ENCODE measurements at regions not wholly inside any gene's neighbourhood (a gene's known extent, or its start where the extent isn't known, plus 50 kb on each side); places are given as distances from the start of the nearest gene placed in this dataset.

DNA sequence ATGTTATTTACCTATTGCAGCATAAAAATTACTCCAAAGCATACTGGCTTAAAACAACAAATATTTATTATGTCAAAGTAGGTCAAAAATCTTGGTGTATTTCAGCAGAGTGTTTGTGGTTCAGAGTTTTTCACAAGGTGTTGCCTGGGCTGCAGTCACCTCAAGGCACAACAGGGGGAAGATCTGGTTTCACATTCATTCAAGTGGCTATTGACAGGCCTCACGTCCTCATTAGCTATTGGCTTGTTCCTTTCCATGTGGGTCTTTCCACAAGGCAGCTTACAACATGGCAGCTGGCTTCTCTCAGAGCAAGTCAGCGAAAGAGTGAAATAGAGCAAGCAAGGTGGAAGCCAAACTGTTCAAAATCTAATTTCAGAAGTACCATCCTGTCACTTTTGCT, 602.9 kb downstream of the OLFM4 start:
- Histone ChIP-seq H3K36me3 (ENCODE audit: control insufficient read depth in 5 of 5, insufficient read depth in 5 of 5, low read length in 5 of 5) (no peaks in the 10 kb centered on the region), H3K27me3 (ENCODE audit: control insufficient read depth in 5 of 5, insufficient read depth in 4 of 5, low read length in 5 of 5) (no peaks in the 10 kb centered on the region), H3K4me3 (ENCODE audit: low read depth in 1 of 5, low read length in 5 of 5) (no peak overlapping the region), H3K9ac (ENCODE audit: low read length in 5 of 5) (no peak overlapping the region), H3K4me1 (ENCODE audit: control insufficient read depth in 5 of 5, insufficient read depth in 5 of 5, low read length in 5 of 5) (no peaks in the 10 kb centered on the region), H3K9me3 (ENCODE audit: control insufficient read depth in 5 of 5, low read length in 5 of 5) (no peaks in the 10 kb centered on the region), H3K27ac (ENCODE audit: low read depth, low read length) (no peak overlapping the region)

- Histone ChIP-seq H3K9me3 (ENCODE audit: control insufficient read depth in 5 of 5, low read length in 5 of 5) (no peaks in the 10 kb centered on the region), H3K27me3 (ENCODE audit: control insufficient read depth in 5 of 5, insufficient read depth in 4 of 5, low read length in 5 of 5) (no peaks in the 10 kb centered on the region), H3K4me1 (ENCODE audit: control insufficient read depth in 5 of 5, insufficient read depth in 5 of 5, low read length in 5 of 5) (no peaks in the 10 kb centered on the region), H3K27ac (ENCODE audit: low read depth, low read length) (no peak overlapping the region), H3K36me3 (ENCODE audit: control insufficient read depth in 5 of 5, insufficient read depth in 5 of 5, low read length in 5 of 5) (no peaks in the 10 kb centered on the region), H3K9ac (ENCODE audit: low read length in 5 of 5) (no peak overlapping the region), H3K4me3 (ENCODE audit: low read depth in 1 of 5, low read length in 5 of 5) (no peak overlapping the region)
These were observed 609.4 kb downstream of the OLFM4 start for GRCh38 chr13:53638040-53638439.

- H3K9ac ChIP-seq (ENCODE audit: low read length in 5 of 5) = no peak overlapping the region
- H3K4me1 ChIP-seq (ENCODE audit: control insufficient read depth in 5 of 5, insufficient read depth in 5 of 5, low read length in 5 of 5) = no peaks in the 10 kb centered on the region
- H3K4me3 ChIP-seq (ENCODE audit: low read depth in 1 of 5, low read length in 5 of 5) = no peak overlapping the region
- H3K9me3 ChIP-seq (ENCODE audit: control insufficient read depth in 5 of 5, low read length in 5 of 5) = no peaks in the 10 kb centered on the region
- no peak overlapping the region for H3K27ac ChIP-seq (ENCODE audit: low read depth, low read length)
- no peaks in the 10 kb centered on the region for H3K36me3 ChIP-seq (ENCODE audit: control insufficient read depth in 5 of 5, insufficient read depth in 5 of 5, low read length in 5 of 5)
- H3K27me3 ChIP-seq (ENCODE audit: control insufficient read depth in 5 of 5, insufficient read depth in 4 of 5, low read length in 5 of 5) = no peaks in the 10 kb centered on the region
These were observed 613.7 kb downstream of the OLFM4 start for GRCh38 chr13:53642306-53642705.

DNA sequence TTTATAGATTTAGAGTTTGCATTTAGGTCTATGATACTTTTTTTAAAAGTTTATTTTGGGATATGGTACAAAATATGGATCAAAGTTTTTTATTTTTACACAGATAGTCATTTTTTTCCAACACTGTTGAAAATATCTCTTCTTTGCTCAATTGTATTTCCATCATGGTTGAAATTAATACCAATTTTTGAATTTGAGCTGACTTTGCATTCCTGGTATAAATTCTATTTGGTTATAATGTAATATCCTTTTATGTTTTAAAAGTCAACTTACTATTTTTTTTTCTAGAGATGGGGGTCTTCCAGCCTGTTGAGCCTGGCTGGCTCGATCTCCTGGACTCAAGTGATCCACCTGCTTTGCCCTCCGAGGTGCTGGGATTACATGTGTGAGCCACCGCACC, 620.1 kb downstream of the OLFM4 start:
- H3K4me3 ChIP-seq (ENCODE audit: low read depth in 1 of 5, low read length in 5 of 5) = no peak overlapping the region
- no peak overlapping the region for H3K27ac ChIP-seq (ENCODE audit: low read depth, low read length)
- no peaks in the 10 kb centered on the region for H3K27me3 ChIP-seq (ENCODE audit: control insufficient read depth in 5 of 5, insufficient read depth in 4 of 5, low read length in 5 of 5)
- no peaks in the 10 kb centered on the region for H3K9me3 ChIP-seq (ENCODE audit: control insufficient read depth in 5 of 5, low read length in 5 of 5)
- no peaks in the 10 kb centered on the region for H3K36me3 ChIP-seq (ENCODE audit: control insufficient read depth in 5 of 5, insufficient read depth in 5 of 5, low read length in 5 of 5)
- H3K9ac ChIP-seq (ENCODE audit: low read length in 5 of 5) = no peak overlapping the region
- no peaks in the 10 kb centered on the region for H3K4me1 ChIP-seq (ENCODE audit: control insufficient read depth in 5 of 5, insufficient read depth in 5 of 5, low read length in 5 of 5)

- H3K4me1 ChIP-seq (ENCODE audit: control insufficient read depth in 5 of 5, insufficient read depth in 5 of 5, low read length in 5 of 5) = no peaks in the 10 kb centered on the region
- H3K9me3 ChIP-seq (ENCODE audit: control insufficient read depth in 5 of 5, low read length in 5 of 5) = peaks cover 0 to 2% (median 0%) of the 10 kb centered on the region in 5 donors
- no peak overlapping the region for H3K27ac ChIP-seq (ENCODE audit: low read depth, low read length)
- peaks cover 0 to 3% (median 0%) of the 10 kb centered on the region in 5 donors for H3K27me3 ChIP-seq (ENCODE audit: control insufficient read depth in 5 of 5, insufficient read depth in 4 of 5, low read length in 5 of 5)
- H3K9ac ChIP-seq (ENCODE audit: low read length in 5 of 5) = no peak overlapping the region
- H3K36me3 ChIP-seq (ENCODE audit: control insufficient read depth in 5 of 5, insufficient read depth in 5 of 5, low read length in 5 of 5) = no peaks in the 10 kb centered on the region
- H3K4me3 ChIP-seq (ENCODE audit: low read depth in 1 of 5, low read length in 5 of 5) = no peak overlapping the region
These were observed 643.4 kb downstream of the OLFM4 start for GRCh38 chr13:53672005-53672404.

DNA sequence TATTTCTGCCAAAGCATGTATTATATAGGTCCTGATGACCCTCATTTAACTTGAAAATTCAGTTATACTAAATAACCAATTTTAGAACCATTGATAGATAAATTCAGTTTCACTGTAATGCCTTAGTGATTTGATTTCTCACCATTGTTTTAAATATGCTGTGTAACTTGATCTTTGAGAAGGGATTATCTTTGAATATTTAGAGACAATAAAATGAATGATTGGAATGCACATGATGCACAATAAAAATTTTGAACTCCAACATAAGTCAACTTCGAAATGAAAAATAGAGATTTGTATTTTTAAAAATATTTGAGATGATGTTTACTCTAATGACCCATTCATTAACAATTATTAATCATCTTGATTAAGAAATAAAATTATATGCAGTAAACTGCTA, 654.5 kb downstream of the OLFM4 start:
- no peak overlapping the region for H3K27ac ChIP-seq (ENCODE audit: low read depth, low read length)
- no peak overlapping the region for H3K4me3 ChIP-seq (ENCODE audit: low read depth in 1 of 5, low read length in 5 of 5)
- no peaks in the 10 kb centered on the region for H3K4me1 ChIP-seq (ENCODE audit: control insufficient read depth in 5 of 5, insufficient read depth in 5 of 5, low read length in 5 of 5)
- no peaks in the 10 kb centered on the region for H3K9me3 ChIP-seq (ENCODE audit: control insufficient read depth in 5 of 5, low read length in 5 of 5)
- H3K36me3 ChIP-seq (ENCODE audit: control insufficient read depth in 5 of 5, insufficient read depth in 5 of 5, low read length in 5 of 5) = no peaks in the 10 kb centered on the region
- no peaks in the 10 kb centered on the region for H3K27me3 ChIP-seq (ENCODE audit: control insufficient read depth in 5 of 5, insufficient read depth in 4 of 5, low read length in 5 of 5)
- H3K9ac ChIP-seq (ENCODE audit: low read length in 5 of 5) = no peak overlapping the region

GRCh38 chr13:53683608-53684007, 655.0 kb downstream of the OLFM4 start:
- Histone ChIP-seq H3K27me3 (ENCODE audit: control insufficient read depth in 5 of 5, insufficient read depth in 4 of 5, low read length in 5 of 5) (no peaks in the 10 kb centered on the region), H3K4me3 (ENCODE audit: low read depth in 1 of 5, low read length in 5 of 5) (no peak overlapping the region), H3K4me1 (ENCODE audit: control insufficient read depth in 5 of 5, insufficient read depth in 5 of 5, low read length in 5 of 5) (no peaks in the 10 kb centered on the region), H3K36me3 (ENCODE audit: control insufficient read depth in 5 of 5, insufficient read depth in 5 of 5, low read length in 5 of 5) (no peaks in the 10 kb centered on the region), H3K9ac (ENCODE audit: low read length in 5 of 5) (no peak overlapping the region), H3K9me3 (ENCODE audit: control insufficient read depth in 5 of 5, low read length in 5 of 5) (no peaks in the 10 kb centered on the region), H3K27ac (ENCODE audit: low read depth, low read length) (no peak overlapping the region)

DNA sequence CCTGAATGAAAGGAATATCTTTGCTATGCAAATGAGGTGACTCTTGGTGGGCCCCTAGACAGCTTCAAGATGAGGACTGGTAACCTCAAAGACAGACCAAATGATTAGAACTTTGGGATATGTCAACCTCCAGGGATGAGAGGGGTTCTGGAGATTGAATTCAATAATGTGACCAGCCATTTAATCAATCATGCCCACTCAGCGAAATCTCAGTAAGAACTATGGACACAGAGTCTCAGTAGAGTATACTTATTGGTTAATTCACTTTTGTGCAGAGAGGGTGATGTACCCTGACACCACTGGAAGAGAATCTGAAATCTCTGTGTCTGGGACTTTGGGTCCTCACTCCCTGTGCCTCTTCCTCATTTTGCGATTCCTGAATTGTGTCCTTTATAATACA, 662.8 kb downstream of the OLFM4 start:
- H3K36me3 ChIP-seq (ENCODE audit: control insufficient read depth in 5 of 5, insufficient read depth in 5 of 5, low read length in 5 of 5) = no peaks in the 10 kb centered on the region
- peaks cover 0 to 3% (median 0%) of the 10 kb centered on the region in 5 donors for H3K9me3 ChIP-seq (ENCODE audit: control insufficient read depth in 5 of 5, low read length in 5 of 5)
- H3K27ac ChIP-seq (ENCODE audit: low read depth, low read length) = no peak overlapping the region
- H3K9ac ChIP-seq (ENCODE audit: low read length in 5 of 5) = no peak overlapping the region
- H3K4me3 ChIP-seq (ENCODE audit: low read depth in 1 of 5, low read length in 5 of 5) = no peak overlapping the region
- no peaks in the 10 kb centered on the region for H3K4me1 ChIP-seq (ENCODE audit: control insufficient read depth in 5 of 5, insufficient read depth in 5 of 5, low read length in 5 of 5)
- no peaks in the 10 kb centered on the region for H3K27me3 ChIP-seq (ENCODE audit: control insufficient read depth in 5 of 5, insufficient read depth in 4 of 5, low read length in 5 of 5)

DNA sequence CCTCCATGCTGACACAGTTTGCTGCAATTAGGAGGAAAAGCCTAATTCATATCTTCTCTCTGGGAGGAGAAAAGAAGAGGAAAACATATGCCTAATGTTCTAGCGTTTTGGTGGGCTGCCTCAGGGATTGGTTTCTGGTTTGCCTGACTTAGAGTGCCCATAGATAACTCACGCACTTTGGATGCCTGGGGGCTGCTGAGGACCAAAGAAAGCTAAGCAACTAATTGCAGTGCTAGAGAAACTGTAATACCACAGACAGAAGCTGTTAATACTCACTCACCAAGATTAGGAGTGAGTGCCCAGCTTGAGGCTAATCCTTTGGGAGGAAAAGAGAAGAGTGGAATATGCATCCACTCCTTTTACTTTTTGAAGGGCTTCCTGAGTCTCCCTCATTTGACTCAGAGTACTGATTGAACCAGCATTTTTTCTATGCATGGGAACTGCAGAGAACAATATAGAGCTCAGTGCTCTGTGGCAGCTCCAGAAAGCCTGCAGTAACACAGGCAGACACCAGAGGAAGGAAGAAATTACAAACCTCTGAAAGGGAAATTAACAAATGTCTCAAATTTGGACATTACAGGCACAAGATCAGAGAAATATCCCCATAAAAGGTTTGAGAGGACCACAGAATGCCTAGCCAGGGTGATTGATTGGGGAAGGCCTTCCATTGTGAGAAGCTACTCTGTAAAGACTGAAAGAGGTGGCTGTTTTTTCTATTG, 666.4 kb downstream of the OLFM4 start:
- Histone ChIP-seq H3K9me3 (ENCODE audit: control insufficient read depth in 5 of 5, low read length in 5 of 5) (peaks cover 5 to 19% (median 8%) of the 10 kb centered on the region in 5 donors), H3K27me3 (ENCODE audit: control insufficient read depth in 5 of 5, insufficient read depth in 4 of 5, low read length in 5 of 5) (no peaks in the 10 kb centered on the region), H3K4me3 (ENCODE audit: low read depth in 1 of 5, low read length in 5 of 5) (no peak overlapping the region), H3K9ac (ENCODE audit: low read length in 5 of 5) (no peak overlapping the region), H3K36me3 (ENCODE audit: control insufficient read depth in 5 of 5, insufficient read depth in 5 of 5, low read length in 5 of 5) (no peaks in the 10 kb centered on the region), H3K27ac (ENCODE audit: low read depth, low read length) (no peak overlapping the region), H3K4me1 (ENCODE audit: control insufficient read depth in 5 of 5, insufficient read depth in 5 of 5, low read length in 5 of 5) (no peaks in the 10 kb centered on the region)

DNA sequence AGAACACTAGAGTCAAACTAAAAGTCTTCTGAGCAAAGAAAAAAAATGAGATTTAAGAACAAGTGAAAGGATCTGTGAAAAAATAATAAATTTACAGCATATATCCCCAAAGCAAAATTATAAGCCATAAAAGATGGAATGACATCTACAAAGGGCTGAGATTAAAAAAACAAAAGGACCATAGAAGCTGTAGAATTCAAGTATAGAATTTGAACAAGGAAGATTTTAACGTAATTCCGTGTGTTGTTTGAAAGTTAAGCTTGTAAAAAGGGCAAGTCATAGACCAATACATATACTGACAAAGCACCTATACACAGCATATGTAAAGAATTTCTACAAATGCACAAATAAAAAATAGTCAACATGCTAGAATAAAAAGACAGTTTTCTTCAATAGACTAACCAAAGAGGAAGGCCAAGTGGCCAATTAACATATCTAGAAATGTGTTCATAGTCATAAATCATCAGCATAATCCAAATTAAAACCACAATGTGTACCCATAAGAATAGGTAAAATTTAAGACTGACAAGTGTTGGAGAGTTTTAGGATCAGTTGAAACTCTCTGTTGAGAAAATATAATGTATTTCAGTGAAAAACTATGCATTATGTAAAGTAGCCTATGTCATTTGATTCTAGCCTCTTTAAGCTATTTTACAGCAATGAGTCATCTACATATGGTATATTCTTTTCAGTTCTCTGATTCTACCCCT, 674.9 kb downstream of the OLFM4 start:
- H3K4me1 ChIP-seq (ENCODE audit: control insufficient read depth in 5 of 5, insufficient read depth in 5 of 5, low read length in 5 of 5) = no peaks in the 10 kb centered on the region
- H3K27ac ChIP-seq (ENCODE audit: low read depth, low read length) = no peak overlapping the region
- H3K27me3 ChIP-seq (ENCODE audit: control insufficient read depth in 5 of 5, insufficient read depth in 4 of 5, low read length in 5 of 5) = no peaks in the 10 kb centered on the region
- H3K9me3 ChIP-seq (ENCODE audit: control insufficient read depth in 5 of 5, low read length in 5 of 5) = peaks cover 0 to 10% (median 4%) of the 10 kb centered on the region in 5 donors
- no peaks in the 10 kb centered on the region for H3K36me3 ChIP-seq (ENCODE audit: control insufficient read depth in 5 of 5, insufficient read depth in 5 of 5, low read length in 5 of 5)
- H3K4me3 ChIP-seq (ENCODE audit: low read depth in 1 of 5, low read length in 5 of 5) = no peak overlapping the region
- H3K9ac ChIP-seq (ENCODE audit: low read length in 5 of 5) = no peak overlapping the region
